Omental fat pad (tissue), 3 donors: ENCODE measurements at regions not wholly inside any gene's neighbourhood (a gene's known extent, or its start where the extent isn't known, plus 50 kb on each side); places are given as distances from the start of the nearest gene placed in this dataset.

Experiments used
- ATAC-seq: fragments of 150-250 bp; one replicate; pipeline ENCODE4 v1.9.1; 2016; ENCODE audit warnings: mild to moderate bottlenecking, moderate library complexity; ENCODE audit not compliant: low FRiP score
- DNase-seq: peaks from one replicate; pipeline ENCODE4 v3.0.0-alpha.2; 2019; ENCODE audit warnings: low spot score
- TF ChIP-seq, protein P1 (sequence below), 3 donors: fragments of 450-650 bp; IDR thresholded peaks; one replicate each; pipeline ENCODE4 v1.5.1; 2016 to 2017; ENCODE audit warnings: antibody characterized with exemption in 3 of 3, mild to moderate bottlenecking in 3 of 3, moderate library complexity in 2 of 3

DNA sequence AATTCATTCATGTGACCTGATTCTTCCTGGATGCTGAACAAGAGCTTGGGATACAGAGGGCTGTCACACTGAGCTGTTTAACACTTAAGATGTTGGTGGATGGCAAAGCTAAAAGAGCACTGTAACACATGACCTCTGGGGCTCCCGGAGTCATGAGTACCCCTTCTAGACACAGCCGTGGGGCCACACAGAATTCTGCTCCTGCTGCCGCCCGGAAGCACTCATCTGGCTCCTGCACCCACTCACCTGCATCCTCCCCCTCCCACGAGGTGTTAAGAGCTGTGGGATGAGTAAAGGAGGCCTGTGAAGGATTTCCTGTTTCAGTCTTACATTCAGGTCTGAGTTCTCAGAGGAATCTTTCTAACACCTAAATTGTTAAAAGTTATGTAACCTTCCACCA lies 78.0 kb upstream of the SSTR1 start:
- TF ChIP-seq, protein P1, sequence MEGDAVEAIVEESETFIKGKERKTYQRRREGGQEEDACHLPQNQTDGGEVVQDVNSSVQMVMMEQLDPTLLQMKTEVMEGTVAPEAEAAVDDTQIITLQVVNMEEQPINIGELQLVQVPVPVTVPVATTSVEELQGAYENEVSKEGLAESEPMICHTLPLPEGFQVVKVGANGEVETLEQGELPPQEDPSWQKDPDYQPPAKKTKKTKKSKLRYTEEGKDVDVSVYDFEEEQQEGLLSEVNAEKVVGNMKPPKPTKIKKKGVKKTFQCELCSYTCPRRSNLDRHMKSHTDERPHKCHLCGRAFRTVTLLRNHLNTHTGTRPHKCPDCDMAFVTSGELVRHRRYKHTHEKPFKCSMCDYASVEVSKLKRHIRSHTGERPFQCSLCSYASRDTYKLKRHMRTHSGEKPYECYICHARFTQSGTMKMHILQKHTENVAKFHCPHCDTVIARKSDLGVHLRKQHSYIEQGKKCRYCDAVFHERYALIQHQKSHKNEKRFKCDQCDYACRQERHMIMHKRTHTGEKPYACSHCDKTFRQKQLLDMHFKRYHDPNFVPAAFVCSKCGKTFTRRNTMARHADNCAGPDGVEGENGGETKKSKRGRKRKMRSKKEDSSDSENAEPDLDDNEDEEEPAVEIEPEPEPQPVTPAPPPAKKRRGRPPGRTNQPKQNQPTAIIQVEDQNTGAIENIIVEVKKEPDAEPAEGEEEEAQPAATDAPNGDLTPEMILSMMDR (IDR thresholded peaks at IDR 0.05) = no peak

DNA sequence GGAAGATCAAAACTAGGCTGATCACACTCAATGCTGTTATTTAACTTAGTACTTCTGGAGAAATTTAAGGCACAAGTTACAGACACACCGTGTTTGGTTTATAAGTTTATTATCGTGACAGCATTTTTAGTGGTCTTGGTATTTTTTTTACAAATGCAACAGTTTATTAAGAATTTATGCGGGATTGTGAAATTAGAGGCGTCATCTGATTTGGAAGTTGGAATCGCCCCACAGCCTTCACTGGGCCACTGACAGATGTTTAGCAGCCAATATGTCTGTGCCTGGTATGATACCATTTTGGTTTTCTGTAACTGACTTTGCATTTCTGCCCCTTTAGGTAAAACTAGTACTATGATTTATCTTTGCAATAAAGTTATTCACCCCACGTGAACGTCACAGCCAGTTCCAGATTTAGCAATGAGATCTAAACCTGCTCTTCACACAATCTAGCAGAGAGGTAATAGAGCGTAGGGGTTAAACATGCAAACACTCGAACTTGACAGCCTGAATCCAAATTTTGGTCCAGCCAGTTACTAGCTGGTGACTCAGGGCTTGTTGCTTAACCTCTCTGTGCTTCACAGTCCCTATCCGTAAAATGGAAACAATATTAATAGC lies 73.2 kb upstream of the SSTR1 start:
- TF ChIP-seq, protein P1 (IDR thresholded peaks at IDR 0.05) = no peak
- DNase-seq = no peak
- ATAC-seq = no peak

More for the DNA sequence above, 78.0 kb upstream of the SSTR1 start:
- DNase-seq (no peak), ATAC-seq (no peak)

DNA sequence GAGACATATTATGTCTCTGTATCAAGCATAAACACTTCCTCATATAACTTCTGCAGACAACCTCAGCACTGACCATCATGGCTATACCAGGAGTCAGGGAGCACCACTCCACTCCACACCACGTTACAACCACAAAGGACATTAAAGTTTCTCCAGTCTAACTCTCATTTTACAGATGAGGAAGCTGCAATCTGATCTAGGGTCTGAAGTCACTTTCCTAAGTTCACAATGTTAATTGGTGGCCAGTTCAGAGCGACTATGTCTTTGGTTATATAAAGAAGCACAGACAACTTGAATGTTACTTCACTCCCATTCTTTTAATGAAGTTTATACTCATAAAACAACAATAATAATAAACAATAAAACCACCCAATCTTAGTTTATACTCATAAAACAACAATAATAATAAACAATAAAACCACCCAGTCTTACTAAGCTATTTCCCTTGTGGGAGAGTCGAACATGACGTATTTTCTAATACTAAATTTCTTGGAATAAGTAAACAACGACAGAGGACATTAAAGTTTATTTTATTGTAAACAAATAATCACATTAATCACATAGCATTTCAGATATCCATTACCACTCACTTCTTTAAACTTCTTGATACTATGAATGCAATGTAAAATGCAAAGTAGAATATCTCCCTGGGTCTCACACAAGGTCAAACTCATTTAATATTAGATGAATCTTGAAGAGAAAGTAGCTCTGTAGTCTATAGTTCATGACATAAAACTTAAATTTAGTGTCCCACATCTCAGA lies 72.4 kb upstream of the SSTR1 start:
- no peak for DNase-seq

DNA sequence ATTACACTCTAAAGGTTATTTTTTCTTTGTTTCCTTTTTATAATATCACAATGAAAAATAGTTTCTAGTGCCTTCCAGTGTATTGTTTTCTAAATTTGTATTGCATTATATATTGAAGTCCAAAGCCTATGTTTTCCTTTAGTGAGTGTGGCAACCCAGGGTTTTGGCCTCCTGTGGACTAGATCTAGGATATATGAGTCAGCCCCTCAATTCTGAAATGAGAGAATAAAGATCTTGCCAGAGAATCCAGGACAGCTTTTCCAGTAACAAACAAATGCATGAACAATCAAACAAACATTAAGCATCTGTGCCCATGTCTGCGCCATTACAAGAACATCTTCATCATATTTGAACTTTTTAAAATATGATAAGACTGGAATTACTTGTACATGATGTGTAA lies 70.7 kb upstream of the SSTR1 start:
- no peak for ATAC-seq
- no peak for DNase-seq
- TF ChIP-seq, protein P1 (IDR thresholded peaks at IDR 0.05) = no peak

More for the DNA sequence above, 72.4 kb upstream of the SSTR1 start:
- TF ChIP-seq, protein P1 (IDR thresholded peaks at IDR 0.05) = no peak
- ATAC-seq = no peak

DNA sequence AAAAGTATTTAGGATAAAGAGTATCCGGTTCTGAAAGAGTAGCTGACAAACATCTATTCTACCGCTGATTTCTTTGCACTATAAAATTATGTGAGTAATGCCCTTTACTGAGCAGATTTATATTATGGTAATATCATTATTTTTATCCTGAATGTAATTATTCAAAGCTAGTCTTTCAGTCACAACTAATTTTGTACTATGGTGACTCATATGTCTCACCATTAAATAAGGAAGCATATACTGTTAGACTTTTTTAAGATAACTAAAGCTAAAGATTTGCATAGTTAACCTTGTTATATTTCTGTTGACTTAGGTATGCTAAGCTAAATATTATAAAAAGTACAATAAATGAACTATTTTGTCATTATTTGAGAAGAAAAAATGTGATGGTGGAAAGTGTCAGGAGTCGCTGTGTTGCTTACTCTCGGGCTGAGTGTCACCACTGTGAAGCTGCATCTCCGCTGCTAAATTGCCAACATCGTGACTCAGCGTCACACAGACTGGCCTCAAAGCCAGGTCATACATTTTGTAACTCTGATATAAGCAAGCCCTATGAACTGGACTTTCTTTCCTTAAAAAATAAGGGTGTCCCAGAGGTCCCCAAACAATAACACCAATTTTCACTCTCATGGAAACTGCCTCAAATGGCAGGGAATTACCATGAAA lies 69.1 kb upstream of the SSTR1 start:
- DNase-seq = no peak
- TF ChIP-seq, protein P1 (IDR thresholded peaks at IDR 0.05) = no peak
- no peak for ATAC-seq

DNA sequence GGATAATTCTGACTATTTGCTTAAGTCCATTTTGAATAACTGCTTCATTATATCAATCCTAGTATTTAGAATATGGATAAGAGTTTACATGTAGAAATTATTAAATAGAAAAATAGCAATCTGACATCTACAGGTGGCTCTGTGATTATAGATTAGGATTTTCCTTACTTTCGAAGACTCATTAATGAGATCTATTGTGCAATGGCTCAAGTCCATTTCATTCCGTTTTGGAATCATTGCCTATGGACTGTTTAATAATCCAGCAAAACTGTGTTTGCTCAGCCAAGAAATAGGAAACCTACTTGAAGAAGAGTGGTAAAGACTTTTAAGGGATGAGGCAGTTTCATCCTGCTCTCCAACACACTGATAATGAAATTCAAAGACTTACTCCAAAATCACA lies 67.8 kb upstream of the SSTR1 start:
- TF ChIP-seq, protein P1 (IDR thresholded peaks at IDR 0.05) = no peak
- ATAC-seq (no peak), DNase-seq (no peak)
